GM15510 (cell line): ENCODE measurements at regions not wholly inside any gene's neighbourhood (a gene's known extent, or its start where the extent isn't known, plus 50 kb on each side); places are given as distances from the start of the nearest gene placed in this dataset.

Experiments used
- POLR2A ChIP-seq: IDR thresholded peaks from 3 replicates; pipeline ENCODE4 v1.6.1; 2011; ENCODE audit warnings: borderline replicate concordance; ENCODE audit not compliant: insufficient read length; ENCODE audit errors: extremely low read depth

GRCh38 chr16:86373276-86373901, 136.9 kb upstream of the FOXF1 start:
- TF ChIP-seq POLR2A: no peak

GRCh38 chr16:86374603-86375130, 135.7 kb upstream of the FOXF1 start:
- no peak for TF ChIP-seq POLR2A

- no peak for TF ChIP-seq POLR2A
Measured at GRCh38 chr16:86375364-86375763, 135.0 kb upstream of the FOXF1 start.

- no peak for TF ChIP-seq POLR2A
Measured at GRCh38 chr16:86375851-86376250, 134.5 kb upstream of the FOXF1 start.

DNA sequence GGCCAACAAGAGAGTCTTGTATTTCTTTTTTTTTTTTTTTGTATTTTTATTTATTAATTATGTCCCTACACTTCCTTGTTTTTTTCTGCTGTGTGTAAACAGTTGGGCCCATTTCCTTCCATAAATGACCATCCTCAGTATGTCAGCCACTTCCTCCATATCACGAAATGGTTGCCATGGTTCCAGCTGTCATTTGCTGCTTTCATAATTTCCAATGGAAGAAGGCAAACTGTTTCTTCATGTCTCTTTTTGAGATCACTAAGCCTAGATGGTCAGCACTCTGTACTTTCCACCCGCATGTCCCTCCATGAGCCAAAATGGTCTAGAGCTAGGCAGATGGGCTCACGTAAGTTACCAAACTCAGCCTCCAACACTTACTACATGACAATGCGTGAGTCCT, 133.5 kb upstream of the FOXF1 start:
- no peak for TF ChIP-seq POLR2A

GRCh38 chr16:86377251-86378022, 132.9 kb upstream of the FOXF1 start:
- TF ChIP-seq POLR2A: no peak

- TF ChIP-seq POLR2A: no peak
Measured at GRCh38 chr16:86378128-86378527, 132.2 kb upstream of the FOXF1 start.

DNA sequence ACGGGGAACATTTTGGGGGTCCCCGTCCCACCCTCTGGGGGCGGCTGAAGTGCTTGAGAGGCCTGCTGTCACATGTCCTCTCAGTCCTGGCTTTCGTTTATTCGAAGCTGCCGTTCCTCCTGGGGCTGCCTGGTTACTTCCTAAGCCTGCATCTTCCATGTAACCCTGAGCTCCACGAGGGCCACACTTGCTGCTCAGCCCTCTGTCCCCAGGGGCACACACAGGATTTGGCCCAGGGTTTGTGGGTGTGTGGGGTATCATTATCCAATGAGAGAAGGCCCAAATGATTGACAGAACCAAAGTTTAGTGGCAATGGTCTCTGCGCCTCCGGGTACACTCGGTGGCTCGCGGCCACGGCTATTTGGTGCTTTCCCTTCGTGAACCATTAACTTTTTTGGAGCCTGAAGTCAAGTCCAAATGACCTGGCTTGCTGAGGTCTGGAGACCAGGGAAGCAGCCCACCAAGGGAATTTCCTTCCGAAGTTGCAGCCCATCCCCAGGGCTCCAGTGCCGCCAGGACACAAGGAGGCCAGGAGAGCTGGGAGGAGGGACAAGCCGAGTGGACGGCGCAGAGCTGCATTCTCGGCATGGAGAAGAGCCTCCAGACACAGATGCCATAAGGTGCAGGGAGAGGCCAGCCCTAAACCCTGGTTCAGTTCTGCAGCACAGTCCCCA, 131.4 kb upstream of the FOXF1 start:
- no peak for TF ChIP-seq POLR2A

- TF ChIP-seq POLR2A: no peak
Measured at GRCh38 chr16:86379505-86379846, 130.9 kb upstream of the FOXF1 start.

GRCh38 chr16:86380030-86380429, 130.3 kb upstream of the FOXF1 start:
- no peak for TF ChIP-seq POLR2A

DNA sequence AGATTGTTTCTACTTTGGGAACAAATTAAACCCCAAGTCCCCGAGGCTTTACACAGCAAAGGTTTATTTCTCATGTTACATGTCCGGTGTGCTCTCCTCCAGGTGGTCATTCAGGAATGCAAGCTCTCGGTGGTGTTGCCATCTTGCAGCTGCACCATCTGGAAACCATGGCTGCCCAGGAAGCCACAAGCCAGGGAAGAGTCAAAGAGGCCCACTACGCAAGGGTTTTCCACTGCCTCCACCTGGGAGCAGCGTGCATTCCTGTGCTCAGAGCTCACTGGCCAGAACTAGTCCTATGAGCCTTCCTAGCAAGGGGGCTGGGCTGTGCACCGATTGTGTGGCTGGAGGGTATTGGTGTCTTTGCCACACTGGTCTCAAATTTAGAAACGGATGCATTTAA, 128.8 kb upstream of the FOXF1 start:
- no peak for TF ChIP-seq POLR2A

DNA sequence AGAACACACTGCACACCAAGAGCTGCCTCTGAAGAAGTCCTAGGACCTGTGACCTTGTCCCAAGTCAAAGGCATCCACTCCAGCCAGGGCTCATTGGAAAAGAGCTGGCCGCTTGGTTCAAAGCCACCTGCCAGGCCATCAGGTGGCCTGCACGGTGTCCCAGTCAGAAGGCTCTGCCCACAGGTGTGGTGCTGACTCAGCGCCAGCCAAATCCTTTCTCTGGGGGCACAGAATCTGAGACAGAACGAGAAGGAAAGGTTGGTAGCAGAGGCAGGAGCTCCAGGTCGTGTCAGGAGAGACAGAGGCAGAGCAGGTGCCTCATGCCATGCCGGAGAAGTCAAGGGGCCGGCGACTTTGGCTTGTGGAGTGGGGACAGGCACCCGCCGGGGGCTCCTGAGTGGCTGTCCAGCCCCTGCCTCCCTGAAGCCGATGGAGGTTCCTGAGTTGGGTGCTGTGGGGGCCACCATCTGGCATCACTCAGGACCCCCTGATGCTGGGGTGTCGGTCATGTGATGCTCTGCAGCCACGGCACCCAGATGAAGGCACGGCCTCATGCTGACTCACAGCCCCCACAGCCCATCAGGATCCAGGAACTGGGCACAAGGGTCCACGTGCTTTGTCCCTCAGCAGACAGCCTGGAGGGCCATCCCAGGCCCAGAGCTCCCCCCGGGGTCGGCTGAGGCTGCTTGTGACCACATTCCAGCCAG, 128.1 kb upstream of the FOXF1 start:
- TF ChIP-seq POLR2A: no peak

- TF ChIP-seq POLR2A: no peak
Measured at GRCh38 chr16:86382774-86383407, 127.4 kb upstream of the FOXF1 start.

DNA sequence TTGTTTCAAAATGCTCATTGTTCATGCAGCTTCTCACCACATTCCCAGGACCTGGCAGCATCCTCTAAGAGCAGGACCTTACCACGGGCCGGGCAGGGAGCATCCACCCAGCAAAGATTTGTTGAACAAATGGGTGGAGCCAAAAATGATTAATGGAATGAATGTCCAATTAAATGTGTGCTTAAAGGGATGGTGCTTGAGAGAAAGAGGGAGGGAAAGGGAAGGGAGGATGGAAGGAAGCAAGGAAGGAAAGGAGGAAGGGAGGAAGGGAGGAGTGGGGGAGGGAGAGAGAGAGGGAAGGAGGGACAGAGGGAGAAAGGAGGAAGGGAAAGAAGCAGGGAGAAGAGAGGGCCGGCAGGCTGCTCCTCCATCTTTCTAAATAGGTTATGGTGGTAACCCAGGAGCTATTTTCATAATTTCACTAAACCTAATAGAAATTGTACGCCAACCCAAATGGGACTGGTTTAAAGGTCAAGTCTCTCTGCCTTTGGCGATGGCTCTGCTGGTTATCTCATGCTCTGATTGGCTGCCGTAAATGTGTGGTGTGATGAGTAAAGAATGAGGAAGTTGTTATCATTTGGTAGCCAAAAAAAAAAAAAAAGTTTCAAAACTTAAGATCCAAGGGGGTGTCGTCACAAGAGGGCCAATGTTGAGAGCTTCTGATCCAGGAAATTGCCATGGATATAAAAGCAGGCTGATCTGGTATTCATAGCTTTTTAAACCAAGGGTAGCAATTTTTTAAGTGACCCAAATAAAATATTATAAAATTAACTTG, 126.7 kb upstream of the FOXF1 start:
- TF ChIP-seq POLR2A: no peak
